ENCODE measurements at regions not wholly inside any gene's neighbourhood (a gene's known extent, or its start where the extent isn't known, plus 50 kb on each side); places are given as distances from the start of the nearest gene placed in this dataset.

GRCh38 chr5:34487956-34488355 is 168.2 kb upstream of the RAI14 start:
- no peak for DNase-seq

GRCh38 chr5:34488984-34489383 is 167.1 kb upstream of the RAI14 start:
- no peak for DNase-seq

GRCh38 chr5:34490506-34491250 is 165.4 kb upstream of the RAI14 start:
- DNase-seq = no peak

GRCh38 chr5:34491251-34491620 is 164.9 kb upstream of the RAI14 start:
- no peak for DNase-seq

GRCh38 chr5:34494111-34494755 is 161.9 kb upstream of the RAI14 start:
- no peak for DNase-seq

GRCh38 chr5:34495178-34495577 is 160.9 kb upstream of the RAI14 start:
- DNase-seq = no peak

GRCh38 chr5:34496260-34496691 is 159.9 kb upstream of the RAI14 start:
- DNase-seq = no peak

- no peak for DNase-seq
These were observed 159.2 kb upstream of the RAI14 start for GRCh38 chr5:34496701-34497469.

GRCh38 chr5:34497470-34497808 is 158.7 kb upstream of the RAI14 start:
- DNase-seq = no peak

- no peak for DNase-seq
These were observed 157.6 kb upstream of the RAI14 start for GRCh38 chr5:34498572-34498971.

- DNase-seq = no peak
These were observed 157.0 kb upstream of the RAI14 start for GRCh38 chr5:34499001-34499734.

- no peak for DNase-seq
These were observed 155.8 kb upstream of the RAI14 start for GRCh38 chr5:34500236-34500847.

- no peak for DNase-seq
These were observed 155.1 kb upstream of the RAI14 start for GRCh38 chr5:34501016-34501415.

- DNase-seq = no peak
These were observed 154.3 kb upstream of the RAI14 start for GRCh38 chr5:34501840-34502239.

- no peak for DNase-seq
These were observed 153.5 kb upstream of the RAI14 start for GRCh38 chr5:34502581-34502980.

- DNase-seq = peak; percentile 79 to 94
These were observed 152.5 kb upstream of the RAI14 start for GRCh38 chr5:34503379-34504253.

- no peak for DNase-seq
These were observed 151.2 kb upstream of the RAI14 start for GRCh38 chr5:34504967-34505366.

- no peak for DNase-seq
These were observed 150.4 kb upstream of the RAI14 start for GRCh38 chr5:34505731-34506130.

GRCh38 chr5:34507933-34508332 is 148.2 kb upstream of the RAI14 start:
- no peak for DNase-seq

GRCh38 chr5:34509392-34509791 is 146.7 kb upstream of the RAI14 start:
- no peak for DNase-seq

- no peak for DNase-seq
These were observed 146.1 kb upstream of the RAI14 start for GRCh38 chr5:34510002-34510401.

- no peak for DNase-seq
These were observed 145.1 kb upstream of the RAI14 start for GRCh38 chr5:34511063-34511462.

Data from hippocampal formation (tissue), 2 donors.